Calu3 (cell line): ENCODE measurements at regions not wholly inside any gene's neighbourhood (a gene's known extent, or its start where the extent isn't known, plus 50 kb on each side); places are given as distances from the start of the nearest gene placed in this dataset.

ENCODE experiments used
- BruUV-seq: library from RNA; stranded (reverse); fragments of 400-500 nt; replicated peaks from 2 replicates; lab custom pipeline; 2021; lab: Mats Ljungman, UMichigan
- CTCF ChIA-PET: fragments of 300-600 bp; sonication (Branson Sonifier 250); formaldehyde crosslinking; loops from one replicate; lab custom pipeline; 2022; ENCODE audit warnings: antibody characterized with exemption; lab: Charles Lee
- DNase-seq: peaks from one replicate; pipeline ENCODE4 v3.0.0; 2022
- H3K27ac Mint-ChIP-seq: one replicate; pipeline ENCODE4 v1.8.0; 2022; ENCODE audit warnings: mixed read lengths; ENCODE audit not compliant: unreplicated experiment
- H3K27me3 Mint-ChIP-seq: one replicate; pipeline ENCODE4 v1.8.0; 2022; ENCODE audit warnings: mixed read lengths; ENCODE audit not compliant: unreplicated experiment
- H3K36me3 Mint-ChIP-seq: one replicate; pipeline ENCODE4 v1.8.0; 2022; ENCODE audit warnings: mild to moderate bottlenecking, moderate library complexity, mixed read lengths; ENCODE audit not compliant: insufficient read depth, unreplicated experiment
- H3K4me1 Mint-ChIP-seq: one replicate; pipeline ENCODE4 v1.8.0; 2022; ENCODE audit warnings: mild to moderate bottlenecking, low read depth, mixed read lengths; ENCODE audit not compliant: unreplicated experiment
- H3K4me3 Mint-ChIP-seq: one replicate; pipeline ENCODE4 v1.8.0; 2022; ENCODE audit warnings: mild to moderate bottlenecking, low read depth, moderate library complexity, mixed read lengths; ENCODE audit not compliant: unreplicated experiment
- H3K9me3 Mint-ChIP-seq: one replicate; pipeline ENCODE4 v1.8.0; 2022; ENCODE audit warnings: low read depth, mixed read lengths; ENCODE audit not compliant: unreplicated experiment
- CTCF ChIP-seq: fragments of 200-600 bp; IDR thresholded peaks from one replicate; pipeline ENCODE4 v1.8.0; 2022; ENCODE audit warnings: antibody characterized with exemption; ENCODE audit not compliant: unreplicated experiment
- intact Hi-C: fragments of 100-400 bp; cut with micrococcal nuclease; formaldehyde crosslinking; loops from one replicate; pipeline ENCODE4 v1.10.0; 2022; ENCODE audit not compliant: unreplicated experiment

- H3K4me1 Mint-ChIP-seq = peaks cover 28% of the 10 kb centered on the region
- intact Hi-C loops = no loop called here
- H3K4me3 Mint-ChIP-seq = no peak overlapping the region
- CTCF ChIA-PET = interaction anchor here (1.6 kb wide), 1 partner anchor 166 kb away, joined by 4 read pairs; no protein-coding TSS in a partner anchor
- no peaks in the 10 kb centered on the region for H3K36me3 Mint-ChIP-seq
- BruUV-seq = no TSS peak
- H3K27ac Mint-ChIP-seq = peak overlapping the region; percentile 7
- TF ChIP-seq CTCF = no peak
- H3K27me3 Mint-ChIP-seq = no peaks in the 10 kb centered on the region
- DNase-seq = peak; percentile 51
- no peaks in the 10 kb centered on the region for H3K9me3 Mint-ChIP-seq
These were observed 121.9 kb upstream of the ARHGEF3 start for GRCh38 chr3:56923526-56924224.

- intact Hi-C loops = no loop called here
- peaks cover 21% of the 10 kb centered on the region for H3K4me1 Mint-ChIP-seq
- H3K9me3 Mint-ChIP-seq = no peaks in the 10 kb centered on the region
- no peak for DNase-seq
- CTCF ChIA-PET = no interaction called here
- no peaks in the 10 kb centered on the region for H3K27me3 Mint-ChIP-seq
- BruUV-seq = no TSS peak
- no peaks in the 10 kb centered on the region for H3K36me3 Mint-ChIP-seq
- H3K27ac Mint-ChIP-seq = no peak overlapping the region
- no peak overlapping the region for H3K4me3 Mint-ChIP-seq
- TF ChIP-seq CTCF = no peak
These were observed 120.1 kb upstream of the ARHGEF3 start for GRCh38 chr3:56921573-56922453.

GRCh38 chr3:56919797-56920195 is 118.0 kb upstream of the ARHGEF3 start:
- Mint-ChIP-seq H3K9me3 (no peaks in the 10 kb centered on the region), H3K36me3 (no peaks in the 10 kb centered on the region), H3K27ac (no peak overlapping the region), H3K27me3 (no peaks in the 10 kb centered on the region), H3K4me3 (no peak overlapping the region), H3K4me1 (peaks cover 12% of the 10 kb centered on the region)
- DNase-seq = no peak
- CTCF ChIA-PET = interaction anchor here (0.5 kb wide), 1 partner anchor 122 kb away, joined by 3 read pairs; no protein-coding TSS in a partner anchor
- BruUV-seq = no TSS peak
- TF ChIP-seq CTCF = no peak
- intact Hi-C loops = no loop called here

GRCh38 chr3:56919137-56919796 is 117.5 kb upstream of the ARHGEF3 start:
- Mint-ChIP-seq H3K9me3 (no peaks in the 10 kb centered on the region), H3K4me3 (no peak overlapping the region), H3K27ac (no peak overlapping the region), H3K4me1 (peaks cover 10% of the 10 kb centered on the region), H3K36me3 (no peaks in the 10 kb centered on the region), H3K27me3 (no peaks in the 10 kb centered on the region)
- DNase-seq = no peak
- CTCF ChIA-PET = no interaction called here
- intact Hi-C loops = no loop called here
- no peak for TF ChIP-seq CTCF
- BruUV-seq = no TSS peak
